SH-SY5Y (cell line): ENCODE measurements at regions not wholly inside any gene's neighbourhood (a gene's known extent, or its start where the extent isn't known, plus 50 kb on each side); places are given as distances from the start of the nearest gene placed in this dataset.

Source experiments
- GATA2 ChIP-seq: IDR thresholded peaks from 2 replicates; pipeline ENCODE4 v1.6.1; 2011; ENCODE audit warnings: mild to moderate bottlenecking, low read depth, low read length
- GATA3 ChIP-seq: IDR thresholded peaks from 2 replicates; pipeline ENCODE4 v1.6.1; 2011; ENCODE audit warnings: low read depth, mild to moderate bottlenecking, low read length, moderate library complexity

DNA sequence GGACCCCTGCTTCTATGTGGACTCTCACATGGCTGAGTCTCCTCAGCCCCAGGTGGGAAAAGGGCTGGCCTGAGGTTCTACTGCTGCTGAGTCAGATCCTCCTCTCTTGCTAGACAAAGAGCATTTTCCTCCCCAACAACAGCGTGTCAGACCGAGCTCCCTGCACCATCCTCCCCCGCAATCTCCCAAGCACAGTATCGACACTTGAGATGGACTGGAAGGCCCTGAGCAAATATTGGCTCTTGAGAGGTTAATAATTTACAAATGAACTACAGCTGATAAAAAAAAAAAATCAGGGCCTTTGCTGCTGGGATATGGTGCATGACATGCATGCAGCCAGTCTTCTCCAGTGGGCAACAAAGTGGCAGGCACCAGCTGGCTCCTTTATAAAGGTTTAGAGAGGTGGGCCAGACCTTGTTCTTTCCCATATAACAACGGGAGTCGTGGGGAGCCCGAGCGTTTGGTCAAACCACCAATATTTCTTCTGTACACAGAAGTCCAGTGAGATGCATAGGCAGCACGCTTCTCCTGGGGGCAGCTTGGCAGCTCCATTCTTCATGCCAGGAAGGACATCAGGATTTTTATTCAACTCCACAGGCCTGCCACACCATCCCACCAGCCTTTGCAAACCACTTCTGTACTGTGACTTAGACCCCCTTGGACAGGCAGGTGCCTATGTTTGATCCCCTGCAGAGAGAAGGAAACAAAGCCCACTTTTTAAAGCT is 55.4 kb upstream of the CAMK1G start:
- TF ChIP-seq GATA3 (no peak), GATA2 (no peak)
